Endodermal cell (in vitro differentiated cells): ENCODE measurements at regions not wholly inside any gene's neighbourhood (a gene's known extent, or its start where the extent isn't known, plus 50 kb on each side); places are given as distances from the start of the nearest gene placed in this dataset.

ENCODE experiments used
- DNase-seq: peaks from one replicate; pipeline ENCODE4 v3.0.0-alpha.2; 2017
- H3K27ac ChIP-seq: 2 replicates; pipeline ENCODE4 v1.5.1; 2013; ENCODE audit warnings: mild to moderate bottlenecking, low read depth, low read length, moderate library complexity
- H3K27me3 ChIP-seq: 2 replicates; pipeline ENCODE4 v1.6.1; 2013; ENCODE audit warnings: mild to moderate bottlenecking, low read length, moderate library complexity; ENCODE audit not compliant: insufficient read depth, control insufficient read depth, poor library complexity, severe bottlenecking
- H3K36me3 ChIP-seq: 2 replicates; pipeline ENCODE4 v1.7.0; 2013; ENCODE audit warnings: mild to moderate bottlenecking, low read length, moderate library complexity; ENCODE audit not compliant: control insufficient read depth, insufficient read depth
- H3K4me1 ChIP-seq: one replicate; pipeline ENCODE4 v1.7.0; 2013; ENCODE audit warnings: low read length; ENCODE audit not compliant: control insufficient read depth, insufficient read depth
- H3K4me3 ChIP-seq: 2 replicates; pipeline ENCODE4 v1.5.1; 2013; ENCODE audit warnings: mild to moderate bottlenecking, low read length, moderate library complexity
- H3K9ac ChIP-seq: 2 replicates; pipeline ENCODE4 v1.6.1; 2013; ENCODE audit warnings: mild to moderate bottlenecking, low read length, moderate library complexity; ENCODE audit not compliant: poor library complexity, severe bottlenecking; ENCODE audit errors: extremely low read depth
- H3K9me3 ChIP-seq: 2 replicates; pipeline ENCODE4 v1.6.1; 2013; ENCODE audit warnings: mild to moderate bottlenecking, low read length, moderate library complexity; ENCODE audit not compliant: control insufficient read depth
- H3K27ac Mint-ChIP-seq: 2 replicates; pipeline ENCODE4 v1.8.0; 2020; ENCODE audit warnings: mixed read lengths
- H3K27me3 Mint-ChIP-seq: 2 replicates; pipeline ENCODE4 v1.8.0; 2021; ENCODE audit warnings: mild to moderate bottlenecking, mixed read lengths; ENCODE audit not compliant: insufficient read depth
- H3K36me3 Mint-ChIP-seq: 2 replicates; pipeline ENCODE4 v1.8.0; 2020; ENCODE audit warnings: low read depth, mixed read lengths
- H3K4me1 Mint-ChIP-seq: 2 replicates; pipeline ENCODE4 v1.8.0; 2020; ENCODE audit warnings: mixed read lengths
- H3K4me3 Mint-ChIP-seq: 2 replicates; pipeline ENCODE4 v1.8.0; 2020; ENCODE audit warnings: mild to moderate bottlenecking, moderate library complexity, mixed read lengths
- H3K9me3 Mint-ChIP-seq: 2 replicates; pipeline ENCODE4 v1.8.0; 2020; ENCODE audit warnings: mild to moderate bottlenecking, mixed read lengths
- CTCF ChIP-seq: fragments of 200-600 bp; sonication (generic); conservative IDR thresholded peaks from 2 replicates; pipeline ENCODE4 v1.5.0; 2021; ENCODE audit warnings: antibody characterized with exemption, mild to moderate bottlenecking
- WGBS, 2 experiments: methylation state at CpG; one replicate each; pipeline versions ENCODE4 v1.1.5 to v1.1.7; 2013; ENCODE audit warnings: missing lambda C conversion rate in 2 of 2, mixed read lengths in 1 of 2; ENCODE audit not compliant: insufficient coverage in 1 of 2, insufficient read length in 1 of 2; 5-methylcytosine and 5-hydroxymethylcytosine counted together

GRCh38 chr16:54587176-54587515 lies 300.6 kb upstream of the IRX3 start:
- H3K36me3 ChIP-seq = no peaks in the 10 kb centered on the region
- peaks cover 54% of the 10 kb centered on the region for H3K4me1 Mint-ChIP-seq
- H3K4me3 ChIP-seq = no peak overlapping the region
- no peak overlapping the region for H3K4me3 Mint-ChIP-seq
- no peak overlapping the region for H3K27ac Mint-ChIP-seq
- H3K36me3 Mint-ChIP-seq = no peaks in the 10 kb centered on the region
- WGBS, 2 experiments = 80 to 92% methylated on average over 1 to 2 of the region's 3 CpGs
- H3K27me3 ChIP-seq = peaks cover 12% of the 10 kb centered on the region
- no peak for TF ChIP-seq CTCF
- H3K9me3 Mint-ChIP-seq = no peaks in the 10 kb centered on the region
- H3K27ac ChIP-seq = no peak overlapping the region
- no peak overlapping the region for H3K9ac ChIP-seq
- no peaks in the 10 kb centered on the region for H3K9me3 ChIP-seq
- no peak for DNase-seq
- peaks cover 16% of the 10 kb centered on the region for H3K4me1 ChIP-seq
- peaks cover 66% of the 10 kb centered on the region for H3K27me3 Mint-ChIP-seq

GRCh38 chr16:54586474-54587175 lies 300.0 kb upstream of the IRX3 start:
- Histone ChIP-seq H3K27me3 (peaks cover 10% of the 10 kb centered on the region), H3K9me3 (no peaks in the 10 kb centered on the region), H3K27ac (no peak overlapping the region), H3K36me3 (no peaks in the 10 kb centered on the region), H3K9ac (no peak overlapping the region), H3K4me1 (peaks cover 11% of the 10 kb centered on the region), H3K4me3 (no peak overlapping the region)
- H3K36me3 Mint-ChIP-seq = no peaks in the 10 kb centered on the region
- no peak for DNase-seq
- peaks cover 49% of the 10 kb centered on the region for H3K4me1 Mint-ChIP-seq
- peaks cover 66% of the 10 kb centered on the region for H3K27me3 Mint-ChIP-seq
- WGBS, 2 experiments = 93 to 94% methylated on average over 2 to 4 of the region's 4 CpGs
- no peak overlapping the region for H3K27ac Mint-ChIP-seq
- no peaks in the 10 kb centered on the region for H3K9me3 Mint-ChIP-seq
- no peak for TF ChIP-seq CTCF
- H3K4me3 Mint-ChIP-seq = no peak overlapping the region

- WGBS, 2 experiments = 78 to 87% methylated on average over 12 to 14 of the region's 14 CpGs
- H3K4me1 ChIP-seq = peaks cover 8% of the 10 kb centered on the region
- Mint-ChIP-seq H3K4me3 (no peak overlapping the region), H3K27me3 (peaks cover 66% of the 10 kb centered on the region), H3K9me3 (no peaks in the 10 kb centered on the region), H3K27ac (no peak overlapping the region), H3K36me3 (no peaks in the 10 kb centered on the region), H3K4me1 (peaks cover 44% of the 10 kb centered on the region)
- no peak overlapping the region for H3K4me3 ChIP-seq
- H3K27me3 ChIP-seq = peaks cover 10% of the 10 kb centered on the region
- TF ChIP-seq CTCF = no peak
- no peak overlapping the region for H3K9ac ChIP-seq
- DNase-seq = peak; percentile 51
- H3K36me3 ChIP-seq = no peaks in the 10 kb centered on the region
- no peaks in the 10 kb centered on the region for H3K9me3 ChIP-seq
- H3K27ac ChIP-seq = peak overlapping the region; percentile 85
Measured at GRCh38 chr16:54585998-54586340, 299.4 kb upstream of the IRX3 start.
